ENCODE measurements at regions not wholly inside any gene's neighbourhood (a gene's known extent, or its start where the extent isn't known, plus 50 kb on each side); places are given as distances from the start of the nearest gene placed in this dataset.
A peak's percentile ranks its signal among the peaks of the same experiment; 100 is the strongest.
"Not testable (repeated sequence)": the region's sequence is repeated elsewhere in the genome, so short reads cannot be mapped to it uniquely, and the experiment has no call there.

- no peak overlapping the region for H3K4me3 ChIP-seq
- H3K36me3 ChIP-seq: no peaks in the 10 kb centered on the region
- H3K9me3 ChIP-seq: peaks cover 0 to 21% (median 0%) of the 10 kb centered on the region in 3 donors
- 83 to 91% methylated on average over 1 of the region's 1 CpG for WGBS, 2 donors (ENCODE audit: low coverage in 1 of 2)
- no peaks in the 10 kb centered on the region for H3K27me3 ChIP-seq
- H3K27ac ChIP-seq: no peak overlapping the region
- TF ChIP-seq EP300 (IDR thresholded peaks at IDR 0.05) (no peak), POLR2AphosphoS5 (IDR thresholded peaks at IDR 0.05) (no peak), POLR2A (IDR thresholded peaks at IDR 0.05) (no peak)
- no peaks in the 10 kb centered on the region for H3K4me1 ChIP-seq
- ATAC-seq: no peak
These were observed 698.6 kb downstream of the LTN1 start for GRCh38 chr21:28294051-28294450.

- Histone ChIP-seq H3K4me1 (peaks cover 9 to 20% (median 10%) of the 10 kb centered on the region in 3 donors), H3K27me3 (no peaks in the 10 kb centered on the region), H3K36me3 (no peaks in the 10 kb centered on the region), H3K4me3 (no peak overlapping the region), H3K27ac (peak overlapping the region; percentile 25 to 53 (median 36)), H3K9me3 (no peaks in the 10 kb centered on the region)
- WGBS, 2 donors (ENCODE audit: low coverage in 1 of 2): 4 to 6% methylated on average over 3 to 4 of the region's 4 CpGs
- TF ChIP-seq EP300 (IDR thresholded peaks at IDR 0.05) (no peak), POLR2AphosphoS5 (IDR thresholded peaks at IDR 0.05) (no peak), CTCF (IDR thresholded peaks at IDR 0.05) (no peak), POLR2A (IDR thresholded peaks at IDR 0.05) (no peak)
- peak; percentile 43 for ATAC-seq
These were observed 708.8 kb downstream of the LTN1 start for GRCh38 chr21:28283641-28284490.

GRCh38 chr21:28282833-28283232, 709.8 kb downstream of the LTN1 start:
- ATAC-seq: no peak

GRCh38 chr21:28281357-28281756, 711.3 kb downstream of the LTN1 start:
- not testable (repeated sequence) for ATAC-seq, H3K4me3 ChIP-seq, H3K27me3 ChIP-seq, H3K27ac ChIP-seq, H3K9me3 ChIP-seq, H3K36me3 ChIP-seq
- peaks cover 9 to 20% (median 10%) of the 10 kb centered on the region in 3 donors for H3K4me1 ChIP-seq
- WGBS, 2 donors (ENCODE audit: low coverage in 1 of 2): 82 to 96% methylated on average over 2 of the region's 3 CpGs

More at GRCh38 chr21:28282833-28283232, 709.8 kb downstream of the LTN1 start:
- Histone ChIP-seq H3K36me3 (no peaks in the 10 kb centered on the region), H3K27ac (no peak overlapping the region), H3K9me3 (no peaks in the 10 kb centered on the region), H3K27me3 (no peaks in the 10 kb centered on the region), H3K4me1 (peaks cover 9 to 20% (median 10%) of the 10 kb centered on the region in 3 donors), H3K4me3 (no peak overlapping the region)
- TF ChIP-seq POLR2A (IDR thresholded peaks at IDR 0.05): no peak
- no peak for TF ChIP-seq CTCF (IDR thresholded peaks at IDR 0.05)
- no peak for TF ChIP-seq POLR2AphosphoS5 (IDR thresholded peaks at IDR 0.05)
- no peak for TF ChIP-seq EP300 (IDR thresholded peaks at IDR 0.05)
- WGBS, 2 donors (ENCODE audit: low coverage in 1 of 2): 63 to 79% methylated on average over 5 of the region's 5 CpGs

GRCh38 chr21:28280611-28281010, 712.1 kb downstream of the LTN1 start:
- ATAC-seq: no peak
- Histone ChIP-seq H3K27ac (no peak overlapping the region), H3K9me3 (no peaks in the 10 kb centered on the region), H3K4me1 (peaks cover 9 to 20% (median 10%) of the 10 kb centered on the region in 3 donors), H3K4me3 (no peak overlapping the region), H3K27me3 (no peaks in the 10 kb centered on the region), H3K36me3 (no peaks in the 10 kb centered on the region)
- no peak for TF ChIP-seq CTCF (IDR thresholded peaks at IDR 0.05)
- TF ChIP-seq EP300 (IDR thresholded peaks at IDR 0.05): no peak
- no peak for TF ChIP-seq POLR2A (IDR thresholded peaks at IDR 0.05)
- no peak for TF ChIP-seq POLR2AphosphoS5 (IDR thresholded peaks at IDR 0.05)

- H3K4me1 ChIP-seq: no peaks in the 10 kb centered on the region
- WGBS, 2 donors (ENCODE audit: low coverage in 1 of 2): 93 to 100% methylated on average over 1 of the region's 1 CpG
These were observed 715.4 kb downstream of the LTN1 start for GRCh38 chr21:28277324-28277723.

More at GRCh38 chr21:28277324-28277723, 715.4 kb downstream of the LTN1 start:
- no peaks in the 10 kb centered on the region for H3K36me3 ChIP-seq
- H3K27ac ChIP-seq: no peak overlapping the region
- H3K9me3 ChIP-seq: no peaks in the 10 kb centered on the region
- no peak for ATAC-seq
- no peaks in the 10 kb centered on the region for H3K27me3 ChIP-seq
- TF ChIP-seq EP300 (IDR thresholded peaks at IDR 0.05): no peak
- TF ChIP-seq POLR2AphosphoS5 (IDR thresholded peaks at IDR 0.05): no peak
- no peak for TF ChIP-seq CTCF (IDR thresholded peaks at IDR 0.05)
- no peak overlapping the region for H3K4me3 ChIP-seq
